OCI-LY7 (cell line): ENCODE measurements at regions not wholly inside any gene's neighbourhood (a gene's known extent, or its start where the extent isn't known, plus 50 kb on each side); places are given as distances from the start of the nearest gene placed in this dataset.

Experiments used
- BruUV-seq: library from RNA; stranded (reverse); fragments of 400-500 nt; replicated peaks from 2 replicates; lab custom pipeline; 2021; lab: Mats Ljungman, UMichigan
- CTCF ChIA-PET: fragments of 300-600 bp; sonication (Branson Sonifier 250); formaldehyde crosslinking; loops from one replicate; lab custom pipeline; 2022; ENCODE audit warnings: antibody characterized with exemption; ENCODE audit not compliant: unreplicated experiment; lab: Charles Lee
- POLR2A ChIA-PET: fragments of 300-600 bp; sonication (Branson Sonifier 250); formaldehyde crosslinking; loops from one replicate; lab custom pipeline; 2022; ENCODE audit warnings: antibody characterized with exemption; lab: Charles Lee
- DNase-seq: peaks from one replicate; pipeline ENCODE4 v3.0.0-alpha.2; 2015; ENCODE audit warnings: low spot score
- H2AFZ ChIP-seq: fragments of 200-600 bp; sonication (generic), shearing (Covaris generic); 2 replicates; pipeline ENCODE4 v1.6.1; 2014; ENCODE audit warnings: mild to moderate bottlenecking, antibody characterized with exemption, low read length, moderate library complexity
- H3K27ac ChIP-seq: fragments of 200-600 bp; sonication (generic); 2 replicates; pipeline ENCODE4 v1.5.1; 2014; ENCODE audit warnings: mixed run types, low read depth, mild to moderate bottlenecking, moderate library complexity, low read length, inconsistent platforms; ENCODE audit not compliant: poor library complexity, severe bottlenecking
- H3K36me3 ChIP-seq: fragments of 200-600 bp; sonication (generic); 2 replicates; pipeline ENCODE4 v1.6.1; 2014; ENCODE audit warnings: mild to moderate bottlenecking, antibody characterized with exemption, low read length, moderate library complexity, mixed read lengths; ENCODE audit not compliant: insufficient read depth
- H3K4me1 ChIP-seq: fragments of 200-600 bp; sonication (generic); 2 replicates; pipeline ENCODE4 v1.5.1; 2014; ENCODE audit warnings: mild to moderate bottlenecking, low read length; ENCODE audit not compliant: insufficient read depth, poor library complexity, severe bottlenecking
- H3K4me2 ChIP-seq: fragments of 200-600 bp; sonication (generic); 2 replicates; pipeline ENCODE4 v1.6.1; 2014; ENCODE audit warnings: mild to moderate bottlenecking, low read length
- H3K4me3 ChIP-seq: fragments of 200-600 bp; sonication (generic); 2 replicates; pipeline ENCODE4 v1.5.1; 2014; ENCODE audit warnings: mild to moderate bottlenecking, low read depth, low read length; ENCODE audit not compliant: poor library complexity, severe bottlenecking
- H3K79me2 ChIP-seq: fragments of 200-600 bp; sonication (generic); 2 replicates; pipeline ENCODE4 v1.6.1; 2016; ENCODE audit warnings: low read depth, mild to moderate bottlenecking, low read length, moderate library complexity, mixed read lengths; ENCODE audit not compliant: insufficient read depth
- H3K9me2 ChIP-seq: fragments of 200-600 bp; sonication (generic); 2 replicates; pipeline ENCODE4 v1.6.1; 2016; ENCODE audit warnings: mild to moderate bottlenecking, low read length, mixed read lengths; ENCODE audit not compliant: insufficient read depth
- H3K9me3 ChIP-seq: fragments of 200-600 bp; sonication (generic); 2 replicates; pipeline ENCODE4 v1.6.1; 2014; ENCODE audit warnings: mild to moderate bottlenecking, mixed run types, low read length, mixed read lengths
- H4K20me1 ChIP-seq: fragments of 200-600 bp; sonication (generic); 2 replicates; pipeline ENCODE4 v1.6.1; 2014; ENCODE audit warnings: mild to moderate bottlenecking, antibody characterized with exemption, low read length, moderate library complexity, mixed read lengths; ENCODE audit not compliant: insufficient read depth
- CTCF ChIP-seq: fragments of 200-600 bp; sonication (generic); conservative IDR thresholded peaks from 2 replicates; pipeline ENCODE4 v1.5.1; 2014; ENCODE audit warnings: mild to moderate bottlenecking, antibody characterized with exemption, low read length, moderate library complexity, mixed read lengths
- EZH2phosphoT487 ChIP-seq: fragments of 200-600 bp; sonication (generic); IDR thresholded peaks from 2 replicates; pipeline ENCODE4 v1.6.1; 2018; ENCODE audit warnings: low read depth, borderline replicate concordance, mild to moderate bottlenecking, mixed run types, antibody characterized with exemption, low read length, moderate library complexity, mixed read lengths
- intact Hi-C: fragments of 100-400 bp; cut with micrococcal nuclease; formaldehyde crosslinking; loops from one replicate; pipeline ENCODE4 v1.10.0; 2022; ENCODE audit not compliant: unreplicated experiment

- Histone ChIP-seq H3K4me3 (no peak overlapping the region), H3K36me3 (no peaks in the 10 kb centered on the region), H3K9me3 (no peaks in the 10 kb centered on the region), H4K20me1 (no peaks in the 10 kb centered on the region), H3K79me2 (no peaks in the 10 kb centered on the region), H3K4me1 (no peaks in the 10 kb centered on the region), H3K9me2 (no peaks in the 10 kb centered on the region), H2AFZ (no peak overlapping the region), H3K27ac (no peak overlapping the region), H3K4me2 (no peak overlapping the region)
- ChIA-PET CTCF (no interaction called here), POLR2A (no interaction called here)
- BruUV-seq, result no TSS peak
- intact Hi-C loops, result no loop called here
- TF ChIP-seq CTCF, result no peak
- TF ChIP-seq EZH2phosphoT487, result no peak
- no peak for DNase-seq
These were observed 232.2 kb downstream of the ERMARD start for GRCh38 chr6:169983651-169984050.

- H3K4me3 ChIP-seq, result no peak overlapping the region
- BruUV-seq, result no TSS peak
- intact Hi-C loops, result no loop called here
- no peak overlapping the region for H3K4me2 ChIP-seq
- no peaks in the 10 kb centered on the region for H3K36me3 ChIP-seq
- TF ChIP-seq EZH2phosphoT487, result no peak
- no peak for TF ChIP-seq CTCF
- no peak for DNase-seq
- no peaks in the 10 kb centered on the region for H3K79me2 ChIP-seq
- ChIA-PET CTCF (no interaction called here), POLR2A (no interaction called here)
- H4K20me1 ChIP-seq, result no peaks in the 10 kb centered on the region
- no peaks in the 10 kb centered on the region for H3K4me1 ChIP-seq
- no peaks in the 10 kb centered on the region for H3K9me2 ChIP-seq
- no peak overlapping the region for H3K27ac ChIP-seq
- no peaks in the 10 kb centered on the region for H3K9me3 ChIP-seq
- H2AFZ ChIP-seq, result no peak overlapping the region
These were observed 231.3 kb downstream of the ERMARD start for GRCh38 chr6:169982461-169983386.

GRCh38 chr6:169981969-169982368 is 230.5 kb downstream of the ERMARD start:
- H3K9me2 ChIP-seq, result no peaks in the 10 kb centered on the region
- POLR2A ChIA-PET, result no interaction called here
- H3K9me3 ChIP-seq, result no peaks in the 10 kb centered on the region
- no peak for DNase-seq
- no peaks in the 10 kb centered on the region for H3K36me3 ChIP-seq
- no peaks in the 10 kb centered on the region for H4K20me1 ChIP-seq
- no peak overlapping the region for H2AFZ ChIP-seq
- H3K4me2 ChIP-seq, result no peak overlapping the region
- no peaks in the 10 kb centered on the region for H3K79me2 ChIP-seq
- BruUV-seq, result no TSS peak
- no peaks in the 10 kb centered on the region for H3K4me1 ChIP-seq
- intact Hi-C loops, result no loop called here
- H3K27ac ChIP-seq, result no peak overlapping the region
- H3K4me3 ChIP-seq, result no peak overlapping the region
- TF ChIP-seq EZH2phosphoT487, result no peak
- TF ChIP-seq CTCF, result no peak
- CTCF ChIA-PET, result no interaction called here
